AG09319 (cell line): ENCODE measurements at regions not wholly inside any gene's neighbourhood (a gene's known extent, or its start where the extent isn't known, plus 50 kb on each side); places are given as distances from the start of the nearest gene placed in this dataset.
A peak's percentile ranks its signal among the peaks of the same experiment; 100 is the strongest.

ENCODE experiments used
- DNase-seq: peaks from one replicate; pipeline ENCODE4 v3.0.0-alpha.2; 2010; ENCODE audit warnings: low read depth; ENCODE audit errors: extremely low read depth
- TF ChIP-seq, protein P1 (sequence below): IDR thresholded peaks from 2 replicates; pipeline ENCODE4 v1.5.1; 2011; ENCODE audit warnings: low read depth, mild to moderate bottlenecking, inconsistent platforms, low read length, moderate library complexity

GRCh38 chr12:45674181-45674977, 55.1 kb upstream of the ARID2 start:
- DNase-seq = peak; percentile 16
- TF ChIP-seq, protein P1, sequence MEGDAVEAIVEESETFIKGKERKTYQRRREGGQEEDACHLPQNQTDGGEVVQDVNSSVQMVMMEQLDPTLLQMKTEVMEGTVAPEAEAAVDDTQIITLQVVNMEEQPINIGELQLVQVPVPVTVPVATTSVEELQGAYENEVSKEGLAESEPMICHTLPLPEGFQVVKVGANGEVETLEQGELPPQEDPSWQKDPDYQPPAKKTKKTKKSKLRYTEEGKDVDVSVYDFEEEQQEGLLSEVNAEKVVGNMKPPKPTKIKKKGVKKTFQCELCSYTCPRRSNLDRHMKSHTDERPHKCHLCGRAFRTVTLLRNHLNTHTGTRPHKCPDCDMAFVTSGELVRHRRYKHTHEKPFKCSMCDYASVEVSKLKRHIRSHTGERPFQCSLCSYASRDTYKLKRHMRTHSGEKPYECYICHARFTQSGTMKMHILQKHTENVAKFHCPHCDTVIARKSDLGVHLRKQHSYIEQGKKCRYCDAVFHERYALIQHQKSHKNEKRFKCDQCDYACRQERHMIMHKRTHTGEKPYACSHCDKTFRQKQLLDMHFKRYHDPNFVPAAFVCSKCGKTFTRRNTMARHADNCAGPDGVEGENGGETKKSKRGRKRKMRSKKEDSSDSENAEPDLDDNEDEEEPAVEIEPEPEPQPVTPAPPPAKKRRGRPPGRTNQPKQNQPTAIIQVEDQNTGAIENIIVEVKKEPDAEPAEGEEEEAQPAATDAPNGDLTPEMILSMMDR = no peak

DNA sequence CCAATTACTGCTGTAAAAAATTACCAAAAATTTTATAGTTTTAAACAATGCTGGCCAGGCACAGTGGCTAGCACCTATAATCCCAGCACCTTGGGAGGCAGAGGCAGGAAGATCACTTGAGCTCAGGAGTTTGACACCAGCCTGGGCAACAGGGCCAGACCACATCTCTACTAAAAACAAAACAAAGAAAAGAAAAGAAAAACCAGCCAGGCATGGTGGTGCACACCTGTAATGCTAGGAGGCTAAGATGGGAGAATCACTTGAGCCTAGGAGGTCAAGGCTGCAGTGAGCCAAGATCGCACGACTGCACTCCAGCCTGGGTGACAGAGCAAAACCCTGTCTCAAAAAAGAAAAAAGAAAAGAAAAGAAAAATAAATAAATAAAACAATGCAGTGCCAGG, 54.0 kb upstream of the ARID2 start:
- DNase-seq = no peak
- TF ChIP-seq, protein P1 = no peak
